Gastroesophageal sphincter (tissue), 4 donors: ENCODE measurements at regions not wholly inside any gene's neighbourhood (a gene's known extent, or its start where the extent isn't known, plus 50 kb on each side); places are given as distances from the start of the nearest gene placed in this dataset.
"Not testable (repeated sequence)": the region's sequence is repeated elsewhere in the genome, so short reads cannot be mapped to it uniquely, and the experiment has no call there.

Experiments used
- ATAC-seq: fragments of 150-250 bp; one replicate; pipeline ENCODE4 v1.9.1; 2016; ENCODE audit warnings: mild to moderate bottlenecking, moderate library complexity
- H3K27ac ChIP-seq, 4 donors: fragments of 200-600 bp; sonication (generic) in 3 of 4; 1 replicate in 3 of 4; 2 replicates in 1 of 4; pipeline ENCODE4 v1.5.1; 2016 to 2019
- H3K27me3 ChIP-seq: fragments of 200-600 bp; sonication (generic); one replicate; pipeline ENCODE4 v1.5.1; 2019
- H3K36me3 ChIP-seq, 2 donors: fragments of 200-600 bp; sonication (generic); one replicate each; pipeline ENCODE4 v1.5.1; 2019; ENCODE audit warnings: control low read depth in 1 of 2
- H3K4me1 ChIP-seq, 3 donors: fragments of 200-600 bp; sonication (generic); 1 replicate in 2 of 3; 2 replicates in 1 of 3; pipeline ENCODE4 v1.5.1; 2016 to 2019; ENCODE audit warnings: control low read depth in 2 of 3
- H3K4me3 ChIP-seq, 2 donors: fragments of 200-600 bp; sonication (generic); one replicate each; pipeline ENCODE4 v1.5.1; 2019; ENCODE audit warnings: mild to moderate bottlenecking in 1 of 2, moderate library complexity in 1 of 2
- H3K9me3 ChIP-seq, 3 donors: fragments of 200-600 bp; sonication (generic); one replicate each; pipeline ENCODE4 v1.5.1; 2017 to 2019; ENCODE audit warnings: control low read depth in 2 of 3
- EP300 ChIP-seq: sonication (generic); formaldehyde crosslinking; IDR thresholded peaks from one replicate; pipeline ENCODE4 v1.6.1; 2017; ENCODE audit warnings: antibody characterized with exemption, mild to moderate bottlenecking
- POLR2A ChIP-seq, 2 donors: fragments of 450-650 bp; IDR thresholded peaks; one replicate each; pipeline ENCODE4 v1.6.1; 2017; ENCODE audit warnings: antibody characterized with exemption in 2 of 2, mild to moderate bottlenecking in 2 of 2, moderate library complexity in 1 of 2
- POLR2AphosphoS5 ChIP-seq: sonication (generic); formaldehyde crosslinking; IDR thresholded peaks from one replicate; pipeline ENCODE4 v1.6.1; 2017; ENCODE audit warnings: antibody characterized with exemption
- WGBS, 2 donors: methylation state at CpG; one replicate each; pipeline ENCODE4 v1.1.5; 2018; ENCODE audit warnings: low coverage in 1 of 2; 5-methylcytosine and 5-hydroxymethylcytosine counted together
- TF ChIP-seq, protein P1 (sequence below), 4 experiments: fragments of 200-600 bp in 2 of 4; fragments of 450-650 bp in 2 of 4; sonication (generic) in 1 of 4; IDR thresholded peaks; one replicate each; pipeline ENCODE4 v1.5.1; 2017 to 2019; ENCODE audit warnings: antibody characterized with exemption in 4 of 4, mild to moderate bottlenecking in 2 of 4, moderate library complexity in 2 of 4

DNA sequence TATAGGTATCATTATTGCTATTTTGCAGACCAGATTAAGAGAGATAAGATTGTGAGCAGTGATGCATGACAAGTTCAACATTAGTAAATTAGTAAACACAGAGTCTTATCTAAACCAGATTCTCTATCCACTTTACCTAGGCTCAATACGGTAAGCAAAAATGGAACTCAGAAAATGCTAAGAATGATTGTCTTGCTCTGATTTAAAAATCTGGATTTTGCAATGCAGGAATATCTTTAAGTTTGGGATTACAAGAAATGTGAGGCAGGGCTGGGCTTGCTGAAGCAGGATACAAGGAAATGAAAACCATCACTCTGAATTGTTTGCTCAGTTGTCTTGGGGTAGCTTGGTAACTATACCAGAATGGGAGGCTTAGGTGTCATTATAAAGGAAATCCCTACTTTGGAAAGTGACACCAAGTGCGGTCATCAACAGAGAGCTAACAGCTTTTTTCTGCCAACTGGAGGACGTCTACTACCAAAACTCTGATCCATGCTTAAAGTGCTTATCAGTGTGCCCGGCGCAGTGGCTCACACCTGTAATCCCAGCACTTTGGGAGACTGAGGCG is 332.7 kb upstream of the RUNX1 start:
- Histone ChIP-seq H3K4me3 (no peak overlapping the region), H3K36me3 (no peaks in the 10 kb centered on the region), H3K4me1 (no peaks in the 10 kb centered on the region), H3K27me3 (no peaks in the 10 kb centered on the region), H3K27ac (no peak overlapping the region), H3K9me3 (no peaks in the 10 kb centered on the region)
- TF ChIP-seq, protein P1, sequence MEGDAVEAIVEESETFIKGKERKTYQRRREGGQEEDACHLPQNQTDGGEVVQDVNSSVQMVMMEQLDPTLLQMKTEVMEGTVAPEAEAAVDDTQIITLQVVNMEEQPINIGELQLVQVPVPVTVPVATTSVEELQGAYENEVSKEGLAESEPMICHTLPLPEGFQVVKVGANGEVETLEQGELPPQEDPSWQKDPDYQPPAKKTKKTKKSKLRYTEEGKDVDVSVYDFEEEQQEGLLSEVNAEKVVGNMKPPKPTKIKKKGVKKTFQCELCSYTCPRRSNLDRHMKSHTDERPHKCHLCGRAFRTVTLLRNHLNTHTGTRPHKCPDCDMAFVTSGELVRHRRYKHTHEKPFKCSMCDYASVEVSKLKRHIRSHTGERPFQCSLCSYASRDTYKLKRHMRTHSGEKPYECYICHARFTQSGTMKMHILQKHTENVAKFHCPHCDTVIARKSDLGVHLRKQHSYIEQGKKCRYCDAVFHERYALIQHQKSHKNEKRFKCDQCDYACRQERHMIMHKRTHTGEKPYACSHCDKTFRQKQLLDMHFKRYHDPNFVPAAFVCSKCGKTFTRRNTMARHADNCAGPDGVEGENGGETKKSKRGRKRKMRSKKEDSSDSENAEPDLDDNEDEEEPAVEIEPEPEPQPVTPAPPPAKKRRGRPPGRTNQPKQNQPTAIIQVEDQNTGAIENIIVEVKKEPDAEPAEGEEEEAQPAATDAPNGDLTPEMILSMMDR (IDR thresholded peaks at IDR 0.05) = no peak
- TF ChIP-seq POLR2A (IDR thresholded peaks at IDR 0.05) = no peak
- TF ChIP-seq POLR2AphosphoS5 = no peak
- TF ChIP-seq EP300 = no peak
- 68 to 77% methylated on average over 3 to 6 of the region's 6 CpGs for WGBS, 2 donors
- no peak for ATAC-seq

DNA sequence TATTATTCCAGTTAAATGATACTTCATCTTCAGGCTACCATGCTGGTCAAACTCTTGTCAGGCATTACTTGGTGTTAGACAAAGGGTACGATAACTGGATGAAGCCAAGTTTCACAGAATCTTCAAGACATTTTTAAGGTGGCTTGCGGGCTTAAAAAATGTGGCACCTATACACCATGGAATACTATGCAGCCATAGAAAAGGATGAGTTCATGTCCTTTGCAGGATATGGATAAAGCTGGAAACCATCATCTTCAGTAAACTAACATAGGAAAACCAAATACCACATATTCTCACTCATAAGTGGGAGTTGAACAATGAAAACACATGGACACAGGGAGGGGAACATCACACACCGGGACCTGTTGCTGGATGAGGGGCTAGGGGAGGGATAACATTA is 331.2 kb upstream of the RUNX1 start:
- ATAC-seq, H3K4me1 ChIP-seq: not testable (repeated sequence)
- 96 to 98% methylated on average over 3 of the region's 3 CpGs for WGBS, 2 donors

DNA sequence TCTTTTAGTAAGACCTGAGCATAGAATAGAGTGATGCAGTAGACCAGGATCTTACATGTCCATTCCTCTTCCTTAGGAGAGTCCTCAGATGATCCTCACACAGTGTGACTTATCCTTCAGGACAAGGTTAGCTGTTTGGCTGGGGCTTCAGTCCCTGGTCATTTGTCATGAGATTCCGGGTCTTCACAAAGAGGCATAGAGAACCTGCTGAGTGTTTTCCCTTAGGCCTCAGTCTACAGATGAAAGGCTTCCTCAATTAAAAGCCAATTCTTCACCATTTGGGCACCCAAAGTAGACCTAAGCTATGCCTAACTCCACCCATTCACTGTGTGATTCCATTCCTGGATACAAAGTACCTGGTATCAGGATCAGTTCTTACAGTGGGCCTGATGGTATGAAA is 329.8 kb upstream of the RUNX1 start:
- no peaks in the 10 kb centered on the region for H3K9me3 ChIP-seq
- no peak for ATAC-seq

More for the DNA sequence above, 331.2 kb upstream of the RUNX1 start:
- not testable (repeated sequence) for H3K36me3 ChIP-seq, H3K4me3 ChIP-seq, H3K27me3 ChIP-seq, H3K27ac ChIP-seq, H3K9me3 ChIP-seq

DNA sequence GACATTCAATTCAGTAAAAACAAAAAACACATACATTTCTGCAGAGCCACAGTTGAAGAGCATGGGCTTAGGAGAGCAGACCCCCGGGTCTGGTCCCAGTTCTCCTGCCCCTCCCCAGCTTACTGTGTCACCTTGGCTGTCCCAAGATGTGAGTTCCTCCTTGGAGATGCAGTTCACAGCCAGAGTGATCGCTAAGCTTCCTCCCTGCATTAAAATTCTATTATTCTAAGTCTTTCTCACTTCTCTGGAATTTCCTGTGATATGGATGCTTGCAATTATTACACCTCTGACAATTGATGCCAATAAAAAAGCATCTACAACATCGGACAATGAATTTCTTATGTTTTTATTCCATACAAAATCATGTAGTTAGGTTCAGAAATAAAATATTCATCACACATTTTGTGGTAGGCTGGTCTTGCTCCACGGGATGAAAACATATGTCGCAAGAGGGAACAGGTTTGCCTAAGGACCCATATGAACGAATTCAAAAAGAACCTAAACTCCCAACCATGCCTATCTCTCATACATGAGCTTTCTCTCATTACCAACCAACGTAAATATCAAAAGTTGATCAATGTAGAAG is 328.5 kb upstream of the RUNX1 start:
- ATAC-seq = no peak
- Histone ChIP-seq H3K4me1 (no peaks in the 10 kb centered on the region), H3K4me3 (no peak overlapping the region), H3K9me3 (no peaks in the 10 kb centered on the region), H3K27ac (no peak overlapping the region), H3K27me3 (no peaks in the 10 kb centered on the region), H3K36me3 (no peaks in the 10 kb centered on the region)
- WGBS, 2 donors = 78 to 81% methylated on average over 7 of the region's 7 CpGs
- TF ChIP-seq, protein P1 (IDR thresholded peaks at IDR 0.05) = no peak
- TF ChIP-seq POLR2AphosphoS5 (no peak), POLR2A (IDR thresholded peaks at IDR 0.05) (no peak), EP300 (no peak)

More for the DNA sequence above, 329.8 kb upstream of the RUNX1 start:
- Histone ChIP-seq H3K4me3 (no peak overlapping the region), H3K27ac (no peak overlapping the region), H3K36me3 (no peaks in the 10 kb centered on the region), H3K4me1 (no peaks in the 10 kb centered on the region), H3K27me3 (no peaks in the 10 kb centered on the region)
- no peak for TF ChIP-seq POLR2A (IDR thresholded peaks at IDR 0.05)
- TF ChIP-seq, protein P1 (IDR thresholded peaks at IDR 0.05) = no peak
- no peak for TF ChIP-seq EP300
- WGBS, 2 donors = 88% methylated on average over 1 of the region's 1 CpG; no CpG with 5 or more reads in 1 of the 2 donors

DNA sequence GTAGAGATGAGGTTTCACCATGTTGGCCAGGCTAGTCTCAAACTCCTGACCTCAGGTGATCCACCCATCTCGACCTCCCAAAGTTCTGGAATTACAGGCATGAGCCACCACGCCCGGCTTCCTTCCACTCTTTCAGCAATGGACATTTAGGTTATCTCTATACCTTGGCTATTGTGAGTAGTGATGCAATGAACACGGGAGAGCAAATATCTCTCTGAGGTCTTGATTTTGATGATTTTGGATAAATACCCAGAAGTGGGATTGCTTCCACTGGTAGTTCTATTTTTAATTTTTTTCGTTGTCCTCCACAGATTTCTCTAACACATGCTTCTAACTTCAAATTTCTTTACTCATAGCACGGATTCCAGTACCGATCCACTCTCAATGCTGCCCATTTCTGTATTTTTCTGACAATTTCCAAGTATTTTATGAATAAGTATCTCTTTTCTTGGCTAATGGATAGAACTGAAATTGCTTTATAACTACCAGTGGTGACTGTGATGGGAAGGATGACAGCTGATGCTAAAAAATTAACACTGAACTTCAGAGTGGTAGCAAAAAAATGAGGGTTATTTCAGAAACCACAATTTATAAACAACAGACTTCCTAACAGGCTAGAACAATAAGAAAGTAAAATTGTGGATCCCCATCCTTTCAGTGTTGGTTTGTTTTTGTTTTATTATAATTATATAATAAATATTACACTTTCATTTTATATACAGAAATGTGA is 327.5 kb upstream of the RUNX1 start:
- Histone ChIP-seq H3K27ac (no peak overlapping the region), H3K4me3 (no peak overlapping the region), H3K4me1 (no peaks in the 10 kb centered on the region), H3K9me3 (no peaks in the 10 kb centered on the region), H3K36me3 (no peaks in the 10 kb centered on the region), H3K27me3 (no peaks in the 10 kb centered on the region)
- TF ChIP-seq, protein P1 (IDR thresholded peaks at IDR 0.05) = no peak
- TF ChIP-seq EP300 = no peak
- TF ChIP-seq POLR2AphosphoS5 = no peak
- no peak for TF ChIP-seq POLR2A (IDR thresholded peaks at IDR 0.05)
- 77 to 84% methylated on average over 7 of the region's 7 CpGs for WGBS, 2 donors
- no peak for ATAC-seq
